ENCODE measurements at regions not wholly inside any gene's neighbourhood (a gene's known extent, or its start where the extent isn't known, plus 50 kb on each side); places are given as distances from the start of the nearest gene placed in this dataset.

DNA sequence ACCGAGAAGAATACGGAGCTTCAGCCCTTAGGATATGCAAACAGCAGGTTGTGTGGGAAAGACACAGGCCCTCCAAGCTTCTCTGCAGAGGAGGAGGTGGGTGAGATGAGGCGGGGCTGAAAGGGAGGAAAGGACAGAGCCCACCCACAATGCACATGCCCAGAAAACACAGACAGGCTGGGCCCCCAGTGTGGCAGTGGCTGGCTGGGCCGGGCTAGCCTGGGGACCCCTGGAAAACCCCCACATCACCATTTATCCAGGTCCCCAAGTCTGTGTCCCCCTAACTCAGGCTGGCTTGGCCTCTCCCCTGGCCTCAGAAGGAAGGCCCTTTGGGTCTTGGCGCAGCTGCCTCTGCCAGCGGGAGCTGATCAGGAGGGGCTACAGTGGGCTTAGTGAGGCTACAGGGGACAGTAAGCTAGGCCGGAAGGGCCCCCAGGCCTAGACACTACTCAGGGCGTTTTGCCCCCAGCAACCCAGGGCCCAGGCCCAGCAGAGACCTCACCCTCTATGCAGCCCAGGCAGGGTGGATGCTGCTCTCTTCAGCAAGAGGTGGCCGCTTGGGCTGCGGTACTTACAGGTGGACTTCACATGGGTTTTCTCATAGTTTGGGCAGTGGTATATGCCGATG is 119.5 kb downstream of the TUBA3C start:
- TF ChIP-seq POLR2A (IDR thresholded peaks at IDR 0.05) (no peak), CTCF (IDR thresholded peaks at IDR 0.05) (no peak), EP300 (IDR thresholded peaks at IDR 0.05) (no peak)

Data from gastroesophageal sphincter (tissue), 3 donors.